ENCODE measurements at regions not wholly inside any gene's neighbourhood (a gene's known extent, or its start where the extent isn't known, plus 50 kb on each side); places are given as distances from the start of the nearest gene placed in this dataset.

DNA sequence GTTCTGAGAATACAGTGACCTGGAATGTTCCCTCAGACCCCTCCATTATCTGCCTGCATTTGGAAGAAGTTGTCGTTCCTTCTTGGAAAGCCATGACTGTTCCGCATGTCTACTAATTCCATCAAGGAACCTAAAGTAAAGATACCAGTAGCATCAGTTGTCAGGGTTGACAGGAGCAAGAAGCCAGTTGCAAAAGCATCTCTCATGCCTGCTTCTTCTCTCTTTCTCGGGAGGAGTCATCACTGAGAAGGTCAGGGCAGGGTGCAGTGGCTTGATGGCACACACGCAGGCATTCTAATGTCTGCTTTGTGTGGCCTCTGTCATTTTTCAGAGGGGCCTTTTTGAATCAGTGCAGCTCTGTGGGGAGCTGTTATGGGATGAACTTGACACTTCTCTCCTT lies 276.6 kb upstream of the TPM1 start:
- TF ChIP-seq, protein P1, sequence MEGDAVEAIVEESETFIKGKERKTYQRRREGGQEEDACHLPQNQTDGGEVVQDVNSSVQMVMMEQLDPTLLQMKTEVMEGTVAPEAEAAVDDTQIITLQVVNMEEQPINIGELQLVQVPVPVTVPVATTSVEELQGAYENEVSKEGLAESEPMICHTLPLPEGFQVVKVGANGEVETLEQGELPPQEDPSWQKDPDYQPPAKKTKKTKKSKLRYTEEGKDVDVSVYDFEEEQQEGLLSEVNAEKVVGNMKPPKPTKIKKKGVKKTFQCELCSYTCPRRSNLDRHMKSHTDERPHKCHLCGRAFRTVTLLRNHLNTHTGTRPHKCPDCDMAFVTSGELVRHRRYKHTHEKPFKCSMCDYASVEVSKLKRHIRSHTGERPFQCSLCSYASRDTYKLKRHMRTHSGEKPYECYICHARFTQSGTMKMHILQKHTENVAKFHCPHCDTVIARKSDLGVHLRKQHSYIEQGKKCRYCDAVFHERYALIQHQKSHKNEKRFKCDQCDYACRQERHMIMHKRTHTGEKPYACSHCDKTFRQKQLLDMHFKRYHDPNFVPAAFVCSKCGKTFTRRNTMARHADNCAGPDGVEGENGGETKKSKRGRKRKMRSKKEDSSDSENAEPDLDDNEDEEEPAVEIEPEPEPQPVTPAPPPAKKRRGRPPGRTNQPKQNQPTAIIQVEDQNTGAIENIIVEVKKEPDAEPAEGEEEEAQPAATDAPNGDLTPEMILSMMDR (conservative IDR thresholded peaks at IDR 0.05): no peak
- no peak for TF ChIP-seq ZFX (IDR thresholded peaks at IDR 0.05)
- H3K27ac ChIP-seq: no peak overlapping the region

DNA sequence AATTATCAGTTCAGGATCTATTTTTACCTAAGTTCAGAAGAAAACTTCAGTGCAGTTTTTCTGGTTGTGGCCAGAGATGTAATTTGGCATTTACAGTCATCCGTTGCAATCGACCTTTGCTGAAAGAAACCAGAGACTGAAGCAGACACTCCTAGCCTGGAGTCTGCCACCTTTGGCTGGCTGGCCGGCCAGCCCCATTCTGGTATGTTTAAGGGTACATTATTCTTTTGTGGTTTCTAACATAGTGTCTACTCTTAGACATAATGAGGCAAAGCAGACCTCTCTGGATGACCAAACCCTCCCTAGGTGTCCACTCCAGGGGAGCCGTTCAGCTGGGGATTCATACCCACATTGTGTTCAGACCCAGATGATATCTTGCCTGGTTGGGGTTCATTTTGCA lies 275.9 kb upstream of the TPM1 start:
- no peak for TF ChIP-seq ZFX (IDR thresholded peaks at IDR 0.05)
- TF ChIP-seq, protein P1 (conservative IDR thresholded peaks at IDR 0.05): no peak
- no peak overlapping the region for H3K27ac ChIP-seq

DNA sequence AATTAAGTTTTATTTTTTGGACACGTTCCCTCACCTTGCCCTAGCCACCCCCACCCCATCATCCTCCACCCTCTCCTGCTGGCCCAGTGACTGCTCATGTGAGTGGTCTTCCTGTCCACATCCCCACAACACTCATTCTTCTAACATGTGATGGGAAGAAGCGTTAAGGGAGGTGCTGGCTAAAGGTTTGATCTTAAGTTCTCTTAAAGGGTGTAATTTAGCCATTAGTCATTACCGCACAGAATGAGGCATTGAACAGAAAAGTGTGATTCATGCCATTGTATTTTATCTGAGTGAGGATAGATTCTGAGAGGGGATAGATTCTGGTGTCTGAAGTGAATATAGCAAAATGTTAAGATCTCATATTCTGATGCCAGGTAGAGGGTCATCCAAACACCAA lies 272.9 kb upstream of the TPM1 start:
- no peak overlapping the region for H3K27ac ChIP-seq
- TF ChIP-seq, protein P1 (conservative IDR thresholded peaks at IDR 0.05): no peak
- no peak for TF ChIP-seq ZFX (IDR thresholded peaks at IDR 0.05)

DNA sequence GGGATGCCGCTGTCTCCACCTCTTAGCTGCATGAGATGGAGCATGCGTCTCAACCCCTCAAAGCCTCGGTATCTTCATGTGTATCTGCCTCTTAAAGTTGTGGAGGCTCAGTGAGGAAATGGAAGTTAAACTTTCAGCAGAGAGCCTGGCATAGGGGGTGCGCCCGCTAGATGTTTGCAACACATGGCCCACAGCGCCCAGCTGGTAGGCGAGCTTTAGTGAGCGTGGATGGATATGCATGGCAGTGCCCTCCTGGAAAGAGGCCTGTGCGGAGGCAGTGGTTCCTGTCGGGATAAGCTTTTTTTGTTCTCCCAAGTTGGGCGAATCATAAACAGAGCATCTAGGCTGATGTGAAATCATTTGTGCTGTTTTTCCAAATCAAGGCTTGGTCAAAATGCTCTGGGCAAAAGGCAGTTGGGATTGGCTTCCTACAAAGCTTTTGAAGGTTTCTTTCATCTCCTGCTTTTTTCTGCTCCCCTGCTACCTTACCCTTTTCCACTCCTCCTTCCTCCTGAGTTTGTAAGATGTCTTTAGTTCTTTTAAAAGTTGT lies 272.4 kb upstream of the TPM1 start:
- H3K27ac ChIP-seq: no peak overlapping the region
- no peak for TF ChIP-seq ZFX (IDR thresholded peaks at IDR 0.05)
- TF ChIP-seq, protein P1 (conservative IDR thresholded peaks at IDR 0.05): no peak

DNA sequence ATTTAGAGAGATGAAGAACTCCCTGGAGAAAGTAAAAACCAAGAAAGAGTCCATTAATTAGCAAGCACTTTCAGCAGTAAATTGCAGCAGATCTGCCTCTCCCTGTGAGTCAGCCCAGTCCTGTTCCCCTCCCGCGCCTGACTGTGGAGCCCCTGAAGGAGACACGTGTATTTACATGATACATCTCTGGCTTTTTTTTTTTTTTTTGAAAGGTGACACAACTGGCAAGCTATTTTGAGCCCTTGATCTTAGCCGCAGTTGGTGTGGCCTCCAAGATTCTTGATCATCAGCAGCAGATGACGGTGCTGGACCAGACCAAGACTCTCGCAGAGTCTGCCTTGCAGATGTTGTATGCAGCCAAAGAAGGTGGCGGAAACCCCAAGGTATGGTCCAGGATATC lies 271.8 kb upstream of the TPM1 start:
- TF ChIP-seq, protein P1 (conservative IDR thresholded peaks at IDR 0.05): no peak
- TF ChIP-seq ZFX (IDR thresholded peaks at IDR 0.05): no peak
- no peak overlapping the region for H3K27ac ChIP-seq

DNA sequence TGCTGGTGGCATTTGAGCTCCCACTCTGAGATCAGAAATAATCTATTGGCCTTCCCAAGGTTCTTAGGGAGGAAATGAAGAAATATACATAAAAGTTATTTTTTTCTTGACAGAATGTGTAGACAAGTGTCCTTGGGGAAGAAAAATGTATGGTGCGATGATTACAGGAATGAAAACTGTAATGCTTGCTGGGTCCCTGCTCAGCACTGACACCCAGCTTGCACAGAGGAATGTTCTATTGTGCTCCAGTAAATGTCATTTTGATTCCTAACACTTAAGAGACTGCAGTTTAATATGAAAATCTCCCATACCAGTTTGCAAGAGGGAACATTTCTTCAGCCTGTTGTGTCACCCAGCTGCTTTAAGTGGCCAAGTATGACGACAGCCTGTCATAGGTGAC lies 271.3 kb upstream of the TPM1 start:
- H3K27ac ChIP-seq: no peak overlapping the region
- TF ChIP-seq ZFX (IDR thresholded peaks at IDR 0.05): no peak
- TF ChIP-seq, protein P1 (conservative IDR thresholded peaks at IDR 0.05): no peak

DNA sequence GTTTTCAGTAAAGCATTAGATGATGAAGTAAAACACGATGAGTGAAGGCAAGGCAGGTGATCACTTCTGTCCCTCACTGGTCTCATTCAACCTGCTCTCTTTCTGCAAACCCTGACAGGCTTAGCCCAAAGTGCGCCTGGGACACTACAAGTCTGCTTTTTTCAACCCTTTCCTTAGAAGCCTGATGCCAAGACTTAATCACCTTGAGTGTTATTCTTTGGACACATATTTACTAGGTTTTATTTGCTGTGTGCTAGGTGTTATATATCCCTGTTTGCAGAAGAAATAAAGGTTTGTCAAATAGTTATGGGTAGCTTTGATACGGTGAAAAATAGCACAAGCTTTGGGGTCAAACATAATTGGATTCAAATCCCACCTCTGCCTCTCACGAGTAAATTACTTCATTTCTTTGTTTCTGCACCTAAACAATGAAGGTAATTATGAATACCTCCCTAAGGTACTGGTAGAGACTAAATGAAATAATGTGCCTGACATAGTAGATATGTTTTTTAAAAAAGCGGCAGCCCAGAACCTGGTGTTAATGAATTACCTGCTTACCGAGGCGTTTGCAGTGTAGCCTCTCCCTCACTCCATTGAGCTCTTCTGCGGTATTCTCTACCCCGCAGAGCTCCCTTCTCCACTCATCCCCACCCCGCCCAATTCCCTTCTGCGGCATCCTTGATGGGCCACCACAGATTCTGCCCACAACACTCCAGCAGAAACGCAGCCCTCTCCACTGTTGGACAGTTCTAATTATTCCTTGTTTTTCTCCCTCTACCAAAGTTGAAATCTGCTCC lies 269.0 kb upstream of the TPM1 start:
- no peak overlapping the region for H3K27ac ChIP-seq
- TF ChIP-seq, protein P1 (conservative IDR thresholded peaks at IDR 0.05): no peak
- no peak for TF ChIP-seq ZFX (IDR thresholded peaks at IDR 0.05)
